HG02623 (cell line): ENCODE measurements at regions not wholly inside any gene's neighbourhood (a gene's known extent, or its start where the extent isn't known, plus 50 kb on each side); places are given as distances from the start of the nearest gene placed in this dataset.

Experiments used
- ATAC-seq: cut with Tn5 transposase; IDR thresholded peaks from one replicate; pipeline ENCODE4 v1.9.1; 2021; ENCODE audit warnings: moderate library complexity; ENCODE audit not compliant: unreplicated experiment

- no peak for ATAC-seq
These were observed 552.1 kb downstream of the TFEC start for GRCh38 chr7:115478426-115478825.

GRCh38 chr7:115477193-115477651, 553.3 kb downstream of the TFEC start:
- ATAC-seq, result no peak

GRCh38 chr7:115476671-115477181, 553.8 kb downstream of the TFEC start:
- ATAC-seq, result no peak

- no peak for ATAC-seq
These were observed 554.0 kb downstream of the MDFIC start for GRCh38 chr7:115475761-115476385.

- no peak for ATAC-seq
These were observed 553.3 kb downstream of the MDFIC start for GRCh38 chr7:115475206-115475605.

DNA sequence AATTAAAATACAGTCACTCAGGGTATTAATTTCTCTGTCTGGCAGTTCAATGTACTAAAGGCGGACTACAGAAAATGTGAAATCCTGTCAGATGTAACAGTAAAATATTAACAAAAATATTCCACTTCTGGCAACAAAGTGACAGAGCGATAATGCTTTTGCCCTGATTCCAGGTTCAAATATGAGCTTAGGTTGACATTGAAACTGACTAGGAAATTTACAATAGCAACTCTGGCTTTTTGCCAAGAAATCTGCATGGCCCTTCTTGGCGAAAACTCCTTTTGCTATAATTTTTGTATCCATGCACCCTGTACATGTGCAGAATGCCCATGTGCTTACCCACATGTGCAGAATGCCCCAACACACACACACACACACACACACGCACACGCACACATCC, 552.2 kb downstream of the MDFIC start:
- ATAC-seq, result no peak

DNA sequence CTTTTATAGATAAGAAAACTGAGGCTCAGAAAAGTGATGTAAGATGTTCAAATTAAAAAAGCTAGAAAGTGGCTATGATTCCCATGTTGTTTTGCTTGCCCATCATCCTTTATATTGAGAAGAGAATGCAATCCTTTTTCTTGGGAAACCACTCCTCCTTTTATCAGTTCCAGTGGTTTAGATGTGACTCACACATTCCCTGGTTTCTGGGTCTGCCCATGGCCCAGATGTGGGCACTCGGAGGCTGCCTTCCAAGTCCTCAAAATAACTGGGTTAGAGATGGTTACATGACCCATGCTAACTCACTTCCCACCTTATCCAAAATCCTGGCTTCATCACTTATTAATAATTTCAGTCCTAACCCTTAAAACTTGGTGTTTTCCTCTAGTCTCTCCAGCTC, 550.0 kb downstream of the MDFIC start:
- no peak for ATAC-seq

GRCh38 chr7:115462301-115463015, 540.6 kb downstream of the MDFIC start:
- ATAC-seq, result no peak

- no peak for ATAC-seq
These were observed 527.8 kb downstream of the MDFIC start for GRCh38 chr7:115449689-115450088.

GRCh38 chr7:115447495-115447894, 525.6 kb downstream of the MDFIC start:
- no peak for ATAC-seq

DNA sequence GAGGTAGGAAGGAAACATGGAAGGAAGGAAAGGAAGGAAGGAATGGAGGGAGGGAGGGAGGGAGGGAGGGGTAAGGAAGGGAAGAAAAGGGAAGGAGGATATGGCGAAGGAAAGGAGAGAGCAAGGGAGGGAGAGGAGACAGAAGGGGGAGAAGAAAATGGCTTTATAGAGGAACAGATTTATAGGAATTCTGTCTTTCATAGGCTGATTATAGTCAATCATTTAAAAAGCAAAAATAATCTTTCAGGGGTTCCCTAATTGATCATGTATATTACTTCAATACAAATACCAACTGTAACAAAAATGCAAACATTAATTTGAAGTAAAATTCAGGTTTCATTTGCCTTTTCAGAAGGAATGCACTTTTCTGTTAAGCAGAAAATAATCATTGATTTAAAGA, 519.1 kb downstream of the MDFIC start:
- no peak for ATAC-seq

- peak; percentile 94 for ATAC-seq
These were observed 513.3 kb downstream of the MDFIC start for GRCh38 chr7:115435178-115435577.

GRCh38 chr7:115429918-115430317, 508.0 kb downstream of the MDFIC start:
- ATAC-seq, result no peak

GRCh38 chr7:115417662-115418061, 495.8 kb downstream of the MDFIC start:
- ATAC-seq, result no peak

- ATAC-seq, result peak; percentile 95
These were observed 489.2 kb downstream of the MDFIC start for GRCh38 chr7:115410972-115411686.

GRCh38 chr7:115410434-115410820, 488.5 kb downstream of the MDFIC start:
- ATAC-seq, result no peak

DNA sequence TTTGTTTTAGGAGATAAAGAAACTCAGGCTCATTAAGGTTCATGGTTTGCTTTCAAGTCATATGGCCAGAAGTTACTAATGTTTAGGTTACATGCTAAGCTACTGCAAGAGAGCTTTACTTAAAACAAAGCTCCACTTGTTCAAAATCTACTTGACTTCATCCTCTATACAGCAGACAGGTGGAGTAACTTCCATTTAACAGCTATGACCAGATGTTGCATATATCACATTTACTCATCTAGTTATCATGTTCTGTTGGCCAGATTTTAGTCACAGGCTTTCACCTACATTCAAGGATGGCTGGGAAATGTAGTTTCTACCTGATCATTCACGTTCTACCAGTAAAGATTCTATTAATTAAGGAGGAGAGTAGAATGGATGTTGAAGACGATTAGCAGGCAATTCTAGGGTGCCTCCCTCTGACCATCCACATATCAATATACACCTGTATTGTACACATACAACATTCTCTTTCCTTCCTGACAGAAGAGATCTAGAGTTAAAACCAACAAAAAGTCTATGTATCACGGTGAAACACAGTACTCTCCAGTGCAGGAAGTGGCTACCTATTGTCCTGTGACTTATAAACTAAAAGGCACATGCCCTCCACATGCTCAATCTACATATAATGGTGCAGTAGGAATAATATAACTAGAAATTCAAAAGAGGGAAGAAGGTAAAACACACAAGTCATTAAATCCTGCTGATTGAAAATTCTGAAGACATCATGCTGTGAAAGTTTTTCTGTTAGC, 488.0 kb downstream of the MDFIC start:
- ATAC-seq, result no peak

DNA sequence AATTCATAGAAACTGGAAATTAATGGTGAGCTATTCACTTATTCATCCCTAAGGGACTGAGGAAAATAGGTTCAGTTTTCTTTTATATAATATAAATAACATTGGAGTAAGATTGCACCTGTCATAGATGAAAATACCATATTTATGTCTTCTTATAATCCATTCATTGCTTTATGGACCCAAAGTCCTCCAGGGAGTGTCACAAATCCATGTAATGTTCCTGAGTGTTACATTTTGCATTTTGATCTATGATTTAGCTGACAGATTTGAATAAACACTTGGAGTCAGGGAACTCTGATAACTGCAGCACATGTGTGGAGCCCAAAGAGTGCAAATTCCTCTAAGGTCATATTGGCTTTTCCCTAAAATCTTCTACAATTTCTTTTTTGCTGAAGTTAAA, 484.3 kb downstream of the MDFIC start:
- no peak for ATAC-seq

GRCh38 chr7:115387137-115387536, 465.2 kb downstream of the MDFIC start:
- ATAC-seq, result no peak

- ATAC-seq, result no peak
These were observed 457.4 kb downstream of the MDFIC start for GRCh38 chr7:115379321-115379720.

DNA sequence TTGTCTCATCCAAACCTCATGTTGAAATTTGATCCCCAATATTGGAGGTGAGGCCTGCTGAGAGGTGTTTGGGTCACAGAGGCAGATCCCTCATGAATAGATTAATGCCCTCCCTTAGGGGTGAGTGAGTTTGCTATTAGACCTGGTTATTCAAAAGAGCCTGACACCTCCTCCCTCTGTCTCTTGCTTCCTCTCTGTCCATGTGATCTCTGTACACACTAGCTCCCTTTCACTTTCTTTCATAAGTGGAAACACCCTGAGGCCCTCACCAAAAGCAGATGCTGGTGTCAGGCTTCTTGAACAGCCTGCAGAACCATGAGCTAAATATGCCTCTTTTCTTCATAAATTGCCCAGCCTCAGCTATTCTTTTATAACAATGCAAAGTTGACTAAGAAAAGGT, 447.1 kb downstream of the MDFIC start:
- ATAC-seq, result peak; percentile 45
